Upper lobe of left lung (tissue), 6 donors: ENCODE measurements at regions not wholly inside any gene's neighbourhood (a gene's known extent, or its start where the extent isn't known, plus 50 kb on each side); places are given as distances from the start of the nearest gene placed in this dataset.

ENCODE experiments used
- ATAC-seq, 2 donors: fragments of 200-7000 bp; cut with Tn5 transposase; one replicate each; pipeline ENCODE4 v1.9.1; 2022; ENCODE audit warnings: mild to moderate bottlenecking in 2 of 2, moderate library complexity in 2 of 2; ENCODE audit not compliant: low FRiP score in 2 of 2
- DNase-seq, 2 donors: peaks; one replicate each; pipeline ENCODE4 v3.0.0-alpha.2; 2019 to 2020
- H3K27ac ChIP-seq, 4 donors: fragments of 200-600 bp; sonication (generic); one replicate each; pipeline ENCODE4 v1.5.1; 2016 to 2019
- H3K27me3 ChIP-seq, 4 donors: fragments of 200-600 bp; sonication (generic); one replicate each; pipeline ENCODE4 v1.5.1; 2017 to 2019
- H3K36me3 ChIP-seq, 4 donors: fragments of 200-600 bp; sonication (generic); one replicate each; pipeline ENCODE4 v1.5.1; 2016 to 2019
- H3K4me1 ChIP-seq, 4 donors: fragments of 200-600 bp; sonication (generic); one replicate each; pipeline ENCODE4 v1.5.1; 2018 to 2019
- H3K4me3 ChIP-seq, 4 donors: fragments of 200-600 bp; sonication (generic); one replicate each; pipeline ENCODE4 v1.5.1; 2017 to 2019; ENCODE audit warnings: mild to moderate bottlenecking in 2 of 4, moderate library complexity in 1 of 4
- H3K9me3 ChIP-seq, 4 donors: fragments of 200-600 bp; sonication (generic); one replicate each; pipeline ENCODE4 v1.5.1; 2018 to 2019
- EP300 ChIP-seq, 4 donors: sonication (generic); formaldehyde crosslinking; IDR thresholded peaks; one replicate each; pipeline ENCODE4 v1.5.1; 2017; ENCODE audit warnings: antibody characterized with exemption in 4 of 4, control low read depth in 2 of 4
- POLR2A ChIP-seq, 4 donors: fragments of 450-650 bp; IDR thresholded peaks; one replicate each; pipeline ENCODE4 v1.5.1; 2016 to 2017; ENCODE audit warnings: antibody characterized with exemption in 4 of 4, mild to moderate bottlenecking in 2 of 4
- POLR2AphosphoS5 ChIP-seq, 2 donors: sonication (generic); formaldehyde crosslinking; IDR thresholded peaks; one replicate each; pipeline ENCODE4 v1.5.1; 2017; ENCODE audit warnings: antibody characterized with exemption in 2 of 2
- whole genome bisulfite sequencing, 2 donors: methylation state at CpG; one replicate each; pipeline ENCODE4 v1.1.5; 2017 to 2018; 5-methylcytosine and 5-hydroxymethylcytosine counted together
- TF ChIP-seq, protein P1 (sequence below), 6 experiments: fragments of 450-650 bp in 4 of 6; fragments of 200-600 bp in 2 of 6; sonication (generic) in 2 of 6; IDR thresholded peaks; one replicate each; pipeline ENCODE4 v1.5.1; 2016 to 2019; ENCODE audit warnings: antibody characterized with exemption in 6 of 6
- donor health status: DM: no; HTN: no; CAD: no; lungs with moderate emphysema.
- donor health status: DM: no; HTN: yes; CAD: no; lungs with severe emphysema.

DNA sequence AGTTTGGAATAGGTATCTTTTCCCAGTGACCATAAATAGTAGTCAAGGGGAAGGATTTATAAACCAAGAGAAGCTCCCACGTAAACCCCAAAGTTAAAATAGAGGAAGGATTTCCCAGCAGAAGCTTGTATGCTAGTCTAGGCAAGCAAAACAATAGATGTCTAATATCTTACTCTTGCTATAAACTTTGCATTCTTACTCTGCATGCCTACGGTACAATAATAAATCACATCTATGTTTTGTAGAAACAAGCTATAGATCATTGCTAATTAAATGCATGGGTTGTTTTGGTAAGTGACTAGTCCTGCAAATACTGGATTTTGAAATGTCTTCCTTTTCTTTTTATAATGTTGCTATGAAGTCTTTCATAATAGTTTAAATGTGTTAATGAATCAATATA, 585.5 kb downstream of the INHBA start:
- Histone ChIP-seq H3K27ac (no peak overlapping the region), H3K27me3 (no peaks in the 10 kb centered on the region), H3K4me3 (no peak overlapping the region), H3K4me1 (no peaks in the 10 kb centered on the region), H3K36me3 (no peaks in the 10 kb centered on the region), H3K9me3 (no peaks in the 10 kb centered on the region)
- WGBS, 2 donors = 79 to 82% methylated on average over 2 of the region's 2 CpGs
- ATAC-seq (no peak), DNase-seq (no peak)
- no peak for TF ChIP-seq POLR2AphosphoS5 (IDR thresholded peaks at IDR 0.05)
- TF ChIP-seq, protein P1, sequence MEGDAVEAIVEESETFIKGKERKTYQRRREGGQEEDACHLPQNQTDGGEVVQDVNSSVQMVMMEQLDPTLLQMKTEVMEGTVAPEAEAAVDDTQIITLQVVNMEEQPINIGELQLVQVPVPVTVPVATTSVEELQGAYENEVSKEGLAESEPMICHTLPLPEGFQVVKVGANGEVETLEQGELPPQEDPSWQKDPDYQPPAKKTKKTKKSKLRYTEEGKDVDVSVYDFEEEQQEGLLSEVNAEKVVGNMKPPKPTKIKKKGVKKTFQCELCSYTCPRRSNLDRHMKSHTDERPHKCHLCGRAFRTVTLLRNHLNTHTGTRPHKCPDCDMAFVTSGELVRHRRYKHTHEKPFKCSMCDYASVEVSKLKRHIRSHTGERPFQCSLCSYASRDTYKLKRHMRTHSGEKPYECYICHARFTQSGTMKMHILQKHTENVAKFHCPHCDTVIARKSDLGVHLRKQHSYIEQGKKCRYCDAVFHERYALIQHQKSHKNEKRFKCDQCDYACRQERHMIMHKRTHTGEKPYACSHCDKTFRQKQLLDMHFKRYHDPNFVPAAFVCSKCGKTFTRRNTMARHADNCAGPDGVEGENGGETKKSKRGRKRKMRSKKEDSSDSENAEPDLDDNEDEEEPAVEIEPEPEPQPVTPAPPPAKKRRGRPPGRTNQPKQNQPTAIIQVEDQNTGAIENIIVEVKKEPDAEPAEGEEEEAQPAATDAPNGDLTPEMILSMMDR (IDR thresholded peaks at IDR 0.05) = no peak
- no peak for TF ChIP-seq EP300 (IDR thresholded peaks at IDR 0.05)
- TF ChIP-seq POLR2A (IDR thresholded peaks at IDR 0.05) = no peak

DNA sequence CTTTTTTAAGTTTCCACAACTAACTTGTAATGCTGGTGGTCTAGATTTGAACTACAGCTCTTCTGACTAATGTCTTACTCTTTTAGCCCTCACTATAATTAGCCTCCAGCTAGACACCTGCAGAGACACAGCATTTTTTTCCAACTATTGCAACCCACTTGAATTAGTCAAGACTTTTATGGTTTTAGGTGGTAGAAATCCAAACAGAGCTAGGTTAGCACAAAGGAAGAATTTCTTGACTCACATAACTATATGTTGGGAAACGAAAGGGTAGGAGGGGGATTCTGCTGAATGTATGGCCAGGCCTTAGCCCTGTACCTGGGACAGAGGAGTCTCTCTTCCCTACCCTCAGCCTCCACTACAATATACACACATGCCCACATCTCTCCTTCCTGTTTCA, 586.1 kb downstream of the INHBA start:
- TF ChIP-seq POLR2AphosphoS5 (IDR thresholded peaks at IDR 0.05) (no peak), POLR2A (IDR thresholded peaks at IDR 0.05) (no peak), EP300 (IDR thresholded peaks at IDR 0.05) (no peak)
- TF ChIP-seq, protein P1 (IDR thresholded peaks at IDR 0.05) = no peak
- Histone ChIP-seq H3K9me3 (no peaks in the 10 kb centered on the region), H3K4me3 (no peak overlapping the region), H3K36me3 (no peaks in the 10 kb centered on the region), H3K27ac (no peak overlapping the region), H3K27me3 (no peaks in the 10 kb centered on the region), H3K4me1 (no peaks in the 10 kb centered on the region)
- WGBS, 2 donors = 69 to 80% methylated on average over 1 of the region's 1 CpG
- ATAC-seq = no peak
- DNase-seq = no peak

DNA sequence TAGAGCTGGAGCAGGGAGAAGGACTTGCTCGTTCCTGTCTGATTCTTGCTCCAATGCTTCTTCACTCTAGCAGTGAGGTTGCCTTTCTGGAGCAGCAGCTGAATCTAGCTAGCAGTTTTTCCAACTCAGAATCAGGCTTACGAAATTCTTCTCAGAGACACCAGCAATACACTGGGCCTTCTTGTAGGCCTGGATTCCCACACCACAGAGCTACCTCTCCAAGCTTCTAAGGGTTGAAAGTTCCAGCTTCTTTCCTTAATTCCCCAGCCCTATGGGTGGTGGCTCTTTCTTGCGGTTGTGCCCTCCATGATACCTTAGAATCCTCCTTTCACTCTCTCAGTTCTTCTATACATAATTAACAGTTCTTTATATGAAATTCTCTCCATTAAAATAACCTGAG, 586.6 kb downstream of the INHBA start:
- H3K9me3 ChIP-seq = no peaks in the 10 kb centered on the region
- no peak for DNase-seq
- ATAC-seq = no peak
- no peaks in the 10 kb centered on the region for H3K36me3 ChIP-seq
- no peak overlapping the region for H3K4me3 ChIP-seq
- H3K27ac ChIP-seq = no peak overlapping the region
- no peaks in the 10 kb centered on the region for H3K4me1 ChIP-seq
- no peaks in the 10 kb centered on the region for H3K27me3 ChIP-seq
- TF ChIP-seq, protein P1 (IDR thresholded peaks at IDR 0.05) = no peak
- no peak for TF ChIP-seq EP300 (IDR thresholded peaks at IDR 0.05)
- TF ChIP-seq POLR2A (IDR thresholded peaks at IDR 0.05) = no peak
- TF ChIP-seq POLR2AphosphoS5 (IDR thresholded peaks at IDR 0.05) = no peak
- 82 to 89% methylated on average over 3 of the region's 3 CpGs for WGBS, 2 donors

DNA sequence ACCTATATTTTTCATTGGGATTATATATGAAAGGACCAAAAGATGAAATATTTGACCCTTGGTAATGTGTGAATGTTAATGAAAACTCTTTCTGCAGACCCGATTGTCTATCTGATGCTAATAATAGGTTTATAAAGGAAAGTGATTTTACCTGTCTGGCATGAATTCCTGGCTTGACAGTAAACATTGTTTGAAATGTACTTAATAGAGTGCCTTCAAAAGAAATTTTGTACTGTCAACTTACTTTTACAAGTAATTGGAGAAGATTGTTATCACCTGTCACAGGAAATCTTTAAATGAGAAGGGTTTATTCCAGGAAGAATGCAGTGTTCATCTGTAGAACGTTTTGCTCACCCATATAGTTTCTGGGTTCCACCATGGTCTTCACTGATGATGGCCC, 588.2 kb downstream of the INHBA start:
- no peaks in the 10 kb centered on the region for H3K9me3 ChIP-seq
- H3K4me3 ChIP-seq = no peak overlapping the region
- ATAC-seq = no peak
- H3K27ac ChIP-seq = no peak overlapping the region
- DNase-seq = no peak
- no peak for TF ChIP-seq EP300 (IDR thresholded peaks at IDR 0.05)
- TF ChIP-seq POLR2A (IDR thresholded peaks at IDR 0.05) = no peak
- TF ChIP-seq POLR2AphosphoS5 (IDR thresholded peaks at IDR 0.05) = no peak
- TF ChIP-seq, protein P1 (IDR thresholded peaks at IDR 0.05) = no peak
- WGBS, 2 donors = 49% methylated on average over 2 of the region's 2 CpGs
- no peaks in the 10 kb centered on the region for H3K27me3 ChIP-seq
- H3K36me3 ChIP-seq = no peaks in the 10 kb centered on the region
- no peaks in the 10 kb centered on the region for H3K4me1 ChIP-seq

DNA sequence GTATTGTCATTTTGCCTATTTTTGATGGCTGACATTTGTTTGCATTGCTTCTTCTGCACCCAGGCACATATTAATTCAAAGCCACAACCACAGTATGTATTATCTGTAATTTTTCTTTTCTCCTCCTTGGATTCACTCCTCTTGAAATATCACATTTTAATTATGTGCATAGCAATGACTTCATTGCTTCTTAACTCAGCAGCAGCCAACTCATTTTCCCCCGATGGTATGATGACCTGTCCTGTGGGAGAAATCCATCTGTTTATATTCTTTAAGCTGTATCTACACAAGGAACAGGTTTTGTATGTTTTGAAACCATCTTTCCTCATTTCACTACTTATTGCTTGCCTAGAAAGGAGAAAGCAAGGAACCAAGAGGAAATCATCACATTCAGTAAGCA, 588.8 kb downstream of the INHBA start:
- H3K9me3 ChIP-seq = no peaks in the 10 kb centered on the region
- no peak for TF ChIP-seq EP300 (IDR thresholded peaks at IDR 0.05)
- ATAC-seq (no peak), DNase-seq (no peak)
- no peaks in the 10 kb centered on the region for H3K36me3 ChIP-seq
- H3K4me1 ChIP-seq = no peaks in the 10 kb centered on the region
- WGBS, 2 donors = 61 to 72% methylated on average over 1 of the region's 1 CpG
- H3K27me3 ChIP-seq = no peaks in the 10 kb centered on the region
- H3K4me3 ChIP-seq = no peak overlapping the region
- no peak overlapping the region for H3K27ac ChIP-seq
